ENCODE measurements at regions not wholly inside any gene's neighbourhood (a gene's known extent, or its start where the extent isn't known, plus 50 kb on each side); places are given as distances from the start of the nearest gene placed in this dataset.

GRCh38 chr5:158066076-158066475 is 207.1 kb upstream of the CLINT1 start:
- DNase-seq (ENCODE audit: low read depth, low spot score) (no peak), ATAC-seq (no peak), FAIRE-seq (no peak)
- RAD21 ChIA-PET (ENCODE audit: unreplicated experiment): interaction anchor here (1.5 kb wide), 1 partner anchor 9 kb away, joined by 6 read pairs; no protein-coding TSS in a partner anchor
- WGBS (ENCODE audit: insufficient coverage, insufficient replicate concordance, low lambda C conversion rate, missing lambda C conversion rate): 0% methylated on average over 1 of the region's 1 CpG
- Histone ChIP-seq H2AFZ (ENCODE audit: control insufficient read depth, low read depth, low read length) (no peak overlapping the region), H3K36me3 (ENCODE audit: control insufficient read depth in 2 of 2, insufficient read depth in 2 of 2, low read length in 1 of 2) (no peaks in the 10 kb centered on the region), H3K27me3 (replicated peaks in 1 of 2; ENCODE audit: control insufficient read depth in 2 of 2, insufficient read depth in 2 of 2, low read length in 1 of 2) (no peaks in the 10 kb centered on the region; a peak in 2 of 4 replicates), H3K4me1 (ENCODE audit: control insufficient read depth, insufficient read depth, low read length) (no peaks in the 10 kb centered on the region), H3K79me2 (ENCODE audit: control insufficient read depth, insufficient read depth, low read length) (no peaks in the 10 kb centered on the region), H4K20me1 (ENCODE audit: control insufficient read depth, insufficient read depth) (no peaks in the 10 kb centered on the region), H3K4me3 (no peak overlapping the region), H3K27ac (ENCODE audit: control insufficient read depth, insufficient read depth) (no peak overlapping the region), H3K4me2 (ENCODE audit: control insufficient read depth, insufficient read depth) (no peak overlapping the region), H3K9ac (ENCODE audit: control insufficient read depth, insufficient read depth, low read length) (no peak overlapping the region), H3K9me3 (replicated peaks; ENCODE audit: control insufficient read depth, insufficient read depth, low read length) (no peaks in the 10 kb centered on the region)
- intact Hi-C loops (cut with micrococcal nuclease; ENCODE audit: unreplicated experiment): no loop called here
- POLR2A ChIA-PET: no interaction called here
- in situ Hi-C loops (cut with MboI): no loop called here
- BruUV-seq (replicated peaks): no TSS peak
- SMC1A ChIA-PET (ENCODE audit: uncharacterized antibody, unreplicated experiment): interaction anchor here (0.7 kb wide), 2 partner anchors 9 to 34 kb away, joined by 3 to 4 read pairs; no protein-coding TSS in a partner anchor
- CTCF ChIA-PET: interaction anchor here (0.8 to 1.9 kb wide), 2 partner anchors 9 to 26 kb away, joined by 3 to 12 read pairs; no protein-coding TSS in a partner anchor
- TF ChIP-seq STAT3 (IDR thresholded peaks at IDR 0.05; ENCODE audit: low read depth, low read length): no peak
- TF ChIP-seq SIN3A (IDR thresholded peaks at IDR 0.05; ENCODE audit: low read depth, low read length): no peak
- TF ChIP-seq PAX5 (IDR thresholded peaks at IDR 0.05; ENCODE audit: borderline replicate concordance, low read depth, low read length): no peak
- no peak for TF ChIP-seq FOXM1 (IDR thresholded peaks at IDR 0.05; ENCODE audit: low read depth, low read length)
- no peak for TF ChIP-seq IKZF1 (conservative IDR thresholded peaks at IDR 0.05)
- TF ChIP-seq CEBPZ (IDR thresholded peaks at IDR 0.05; ENCODE audit: low read depth, low read length): no peak
- TF ChIP-seq TAF1 (IDR thresholded peaks at IDR 0.05; ENCODE audit: borderline replicate concordance, low read depth, low read length): no peak
- TF ChIP-seq ATF7 (IDR thresholded peaks at IDR 0.05; ENCODE audit: low read depth): no peak
- TF ChIP-seq FOXK2 (IDR thresholded peaks at IDR 0.05): no peak
- no peak for TF ChIP-seq TCF3 (IDR thresholded peaks at IDR 0.05; ENCODE audit: borderline replicate concordance, insufficient read depth, low read depth, low read length)
- TF ChIP-seq REST (IDR thresholded peaks at IDR 0.05; ENCODE audit: low read depth, low read length): no peak
- no peak for TF ChIP-seq TBL1XR1 (IDR thresholded peaks at IDR 0.05; ENCODE audit: low read depth, low read length)
- TF ChIP-seq PBX3 (IDR thresholded peaks at IDR 0.05; ENCODE audit: insufficient replicate concordance, low read depth, low read length): no peak
- TF ChIP-seq SPI1 (IDR thresholded peaks at IDR 0.05; ENCODE audit: borderline replicate concordance, insufficient read depth, low read depth, low read length): no peak
- TF ChIP-seq GABPA (IDR thresholded peaks at IDR 0.05; ENCODE audit: low read depth): no peak
